ENCODE measurements at regions not wholly inside any gene's neighbourhood (a gene's known extent, or its start where the extent isn't known, plus 50 kb on each side); places are given as distances from the start of the nearest gene placed in this dataset.
"Not testable (repeated sequence)": the region's sequence is repeated elsewhere in the genome, so short reads cannot be mapped to it uniquely, and the experiment has no call there.

- not testable (repeated sequence) for DNase-seq (ENCODE audit: low read depth); H3K4me3 ChIP-seq (ENCODE audit: control insufficient read depth, low read depth, low read length)
- TF ChIP-seq CTCF (IDR thresholded peaks at IDR 0.05; ENCODE audit: control insufficient read depth, insufficient read depth, low read depth, low read length, missing control alignments), result peak; percentile 22
These were observed 196.8 kb downstream of the CCNG2 start for GRCh38 chr4:77353724-77354315.

- H3K4me3 ChIP-seq (ENCODE audit: control insufficient read depth, low read depth, low read length), result no peak overlapping the region
- TF ChIP-seq CTCF (IDR thresholded peaks at IDR 0.05; ENCODE audit: control insufficient read depth, insufficient read depth, low read depth, low read length, missing control alignments), result no peak
- no peak for DNase-seq (ENCODE audit: low read depth)
These were observed 197.5 kb downstream of the CCNG2 start for GRCh38 chr4:77354550-77354949.

- no peak overlapping the region for H3K4me3 ChIP-seq (ENCODE audit: control insufficient read depth, low read depth, low read length)
- TF ChIP-seq CTCF (IDR thresholded peaks at IDR 0.05; ENCODE audit: control insufficient read depth, insufficient read depth, low read depth, low read length, missing control alignments), result no peak
- no peak for DNase-seq (ENCODE audit: low read depth)
These were observed 198.7 kb downstream of the CCNG2 start for GRCh38 chr4:77355731-77356130.

- TF ChIP-seq CTCF (IDR thresholded peaks at IDR 0.05; ENCODE audit: control insufficient read depth, insufficient read depth, low read depth, low read length, missing control alignments), result peak; percentile 70
- H3K4me3 ChIP-seq (ENCODE audit: control insufficient read depth, low read depth, low read length), result no peak overlapping the region
- no peak for DNase-seq (ENCODE audit: low read depth)
These were observed 201.4 kb downstream of the CCNG2 start for GRCh38 chr4:77358315-77358928.

- DNase-seq (ENCODE audit: low read depth), result no peak
- no peak for TF ChIP-seq CTCF (IDR thresholded peaks at IDR 0.05; ENCODE audit: control insufficient read depth, insufficient read depth, low read depth, low read length, missing control alignments)
- no peak overlapping the region for H3K4me3 ChIP-seq (ENCODE audit: control insufficient read depth, low read depth, low read length)
These were observed 203.4 kb downstream of the CCNG2 start for GRCh38 chr4:77360451-77360850.

- peak; percentile 17 for TF ChIP-seq CTCF (IDR thresholded peaks at IDR 0.05; ENCODE audit: control insufficient read depth, insufficient read depth, low read depth, low read length, missing control alignments)
- H3K4me3 ChIP-seq (ENCODE audit: control insufficient read depth, low read depth, low read length); DNase-seq (ENCODE audit: low read depth): not testable (repeated sequence)
These were observed 209.9 kb downstream of the CCNG2 start for GRCh38 chr4:77366876-77367275.

Data from AG09309 (cell line).